SU-DHL-6 (cell line): ENCODE measurements at regions not wholly inside any gene's neighbourhood (a gene's known extent, or its start where the extent isn't known, plus 50 kb on each side); places are given as distances from the start of the nearest gene placed in this dataset.

Source experiments
- H2AFZ ChIP-seq: fragments of 200-600 bp; sonication (generic); 2 replicates; pipeline ENCODE4 v1.6.1; 2014; ENCODE audit warnings: low read depth, mild to moderate bottlenecking, moderate library complexity, mixed read lengths, antibody characterized with exemption, low read length; ENCODE audit not compliant: severe bottlenecking
- H3F3A ChIP-seq: fragments of 200-600 bp; shearing (Covaris generic); 2 replicates; pipeline ENCODE4 v1.6.0; 2016; ENCODE audit warnings: antibody characterized with exemption, mild to moderate bottlenecking; ENCODE audit not compliant: insufficient read depth
- H3K27ac ChIP-seq: fragments of 200-600 bp; sonication (generic); 2 replicates; pipeline ENCODE4 v1.5.1; 2016; ENCODE audit warnings: low read depth, mild to moderate bottlenecking, low read length, moderate library complexity, mixed read lengths
- H3K27me3 ChIP-seq: fragments of 200-600 bp; sonication (generic), shearing (Covaris generic); 2 replicates; pipeline ENCODE4 v1.6.0; 2014; ENCODE audit warnings: mild to moderate bottlenecking, low read length
- H3K36me3 ChIP-seq: fragments of 200-600 bp; sonication (generic); 2 replicates; pipeline ENCODE4 v1.6.1; 2014; ENCODE audit warnings: mild to moderate bottlenecking, low read length, mixed read lengths
- H3K4me2 ChIP-seq: fragments of 300-600, 200-600 bp; shearing (Covaris generic), sonication (generic); 2 replicates; pipeline ENCODE4 v1.6.0; 2014; ENCODE audit warnings: low read length, low read depth, mild to moderate bottlenecking; ENCODE audit not compliant: poor library complexity, severe bottlenecking
- H3K4me3 ChIP-seq: fragments of 200-600 bp; sonication (generic); 2 replicates; pipeline ENCODE4 v1.5.1; 2014; ENCODE audit warnings: antibody characterized with exemption, low read length, mild to moderate bottlenecking, mixed read lengths; ENCODE audit not compliant: insufficient read depth, poor library complexity, severe bottlenecking
- H3K79me2 ChIP-seq: fragments of 200-600 bp; sonication (generic); 2 replicates; pipeline ENCODE4 v1.6.1; 2014; ENCODE audit warnings: mild to moderate bottlenecking, low read length, moderate library complexity; ENCODE audit not compliant: insufficient read depth
- H3K9ac ChIP-seq: fragments of 200-600 bp; sonication (generic); 2 replicates; pipeline ENCODE4 v1.7.0; 2014; ENCODE audit warnings: mild to moderate bottlenecking, low read length
- H3K9me2 ChIP-seq: fragments of 200-600 bp; sonication (generic); replicated peaks from 2 replicates; pipeline ENCODE4 v1.6.1; 2014; ENCODE audit warnings: low read length; ENCODE audit not compliant: insufficient read depth
- H3K9me3 ChIP-seq: fragments of 200-600 bp; sonication (generic); 2 replicates; pipeline ENCODE4 v1.6.1; 2014; ENCODE audit warnings: low read length, mixed read lengths; ENCODE audit not compliant: insufficient read depth
- H4K20me1 ChIP-seq: fragments of 200-600 bp; sonication (generic); 2 replicates; pipeline ENCODE4 v1.6.1; 2014; ENCODE audit warnings: low read depth, mild to moderate bottlenecking, antibody characterized with exemption, low read length, moderate library complexity, mixed read lengths
- CTCF ChIP-seq: fragments of 200-600 bp; sonication (generic); IDR thresholded peaks from one replicate; pipeline ENCODE4 v1.5.1; 2017; ENCODE audit warnings: antibody characterized with exemption, mild to moderate bottlenecking, low read length, moderate library complexity; ENCODE audit not compliant: insufficient read depth, poor library complexity, severe bottlenecking
- EZH2phosphoT487 ChIP-seq: fragments of 200-600 bp; sonication (generic), shearing (Covaris generic); conservative IDR thresholded peaks from 2 replicates; pipeline ENCODE4 v1.6.1; 2018; ENCODE audit warnings: mild to moderate bottlenecking, antibody characterized with exemption, low read length, moderate library complexity, mixed read lengths

GRCh38 chr3:153463895-153464294 is 301.9 kb downstream of the RAP2B start:
- Histone ChIP-seq H3K27me3 (no peaks in the 10 kb centered on the region), H2AFZ (no peak overlapping the region), H3K27ac (no peak overlapping the region), H3K9me2 (no peaks in the 10 kb centered on the region), H3K79me2 (no peaks in the 10 kb centered on the region), H3K4me3 (no peak overlapping the region), H4K20me1 (no peaks in the 10 kb centered on the region), H3K36me3 (no peaks in the 10 kb centered on the region), H3F3A (no peaks in the 10 kb centered on the region), H3K9ac (no peak overlapping the region), H3K4me2 (no peak overlapping the region), H3K9me3 (no peaks in the 10 kb centered on the region)
- TF ChIP-seq EZH2phosphoT487 (no peak), CTCF (no peak)

GRCh38 chr3:153469162-153469561 is 307.1 kb downstream of the RAP2B start:
- TF ChIP-seq CTCF (no peak), EZH2phosphoT487 (no peak)
- Histone ChIP-seq H3K27ac (no peak overlapping the region), H3K27me3 (no peaks in the 10 kb centered on the region), H3K9me2 (no peaks in the 10 kb centered on the region), H3K4me2 (no peak overlapping the region), H3K79me2 (no peaks in the 10 kb centered on the region), H3K36me3 (no peaks in the 10 kb centered on the region), H3K4me3 (no peak overlapping the region), H2AFZ (no peak overlapping the region), H3F3A (no peaks in the 10 kb centered on the region), H4K20me1 (no peaks in the 10 kb centered on the region), H3K9me3 (no peaks in the 10 kb centered on the region), H3K9ac (no peak overlapping the region)

- H3F3A ChIP-seq, result no peaks in the 10 kb centered on the region
- no peaks in the 10 kb centered on the region for H3K79me2 ChIP-seq
- TF ChIP-seq EZH2phosphoT487 (no peak), CTCF (no peak)
- H3K4me2 ChIP-seq, result no peak overlapping the region
- no peaks in the 10 kb centered on the region; the same call in 1 of the 2 replicates for H4K20me1 ChIP-seq
- no peak overlapping the region for H2AFZ ChIP-seq
- H3K9me2 ChIP-seq, result no peaks in the 10 kb centered on the region
- H3K4me3 ChIP-seq, result no peak overlapping the region
- no peak overlapping the region for H3K9ac ChIP-seq
- no peak overlapping the region for H3K27ac ChIP-seq
- no peaks in the 10 kb centered on the region for H3K27me3 ChIP-seq
- no peaks in the 10 kb centered on the region for H3K9me3 ChIP-seq
- H3K36me3 ChIP-seq, result no peaks in the 10 kb centered on the region
Measured at GRCh38 chr3:153484842-153485241, 322.8 kb downstream of the RAP2B start.
